CD4-positive, alpha-beta T cell (primary cell): ENCODE measurements at regions not wholly inside any gene's neighbourhood (a gene's known extent, or its start where the extent isn't known, plus 50 kb on each side); places are given as distances from the start of the nearest gene placed in this dataset.

Experiments
- ATAC-seq: fragments of 200-7000 bp; cut with Tn5 transposase; one replicate; pipeline ENCODE4 v1.10.0; 2022; ENCODE audit warnings: mild to moderate bottlenecking; ENCODE audit not compliant: poor library complexity
- CTCF ChIA-PET: fragments of 350-600 bp; sonication (Branson Sonifier 250); formaldehyde crosslinking; loops from one replicate; lab custom pipeline; 2021; ENCODE audit warnings: antibody characterized with exemption, inconsistent platforms; lab: Charles Lee
- POLR2A ChIA-PET: fragments of 350-600 bp; sonication (Branson Sonifier 250); formaldehyde crosslinking; loops from one replicate; lab custom pipeline; 2021; ENCODE audit warnings: antibody characterized with exemption, inconsistent platforms; lab: Charles Lee
- DNase-seq, 14 experiments: peaks; one replicate each; pipeline ENCODE4 v3.0.0-alpha.2; 2013 to 2020; ENCODE audit warnings: mixed read lengths in 2 of 14
- H3K27ac ChIP-seq, 2 donors: one replicate each; pipeline versions ENCODE4 v1.5.1 to v1.7.0; 2013; ENCODE audit warnings: low read length in 2 of 2, low read depth in 1 of 2, mild to moderate bottlenecking in 1 of 2
- H3K27me3 ChIP-seq, 2 experiments: 1 replicate in 1 of 2; 2 replicates in 1 of 2; pipeline versions ENCODE4 v1.6.1 to v1.7.0; 2013; ENCODE audit warnings: low read length in 2 of 2, control low read depth in 1 of 2, mild to moderate bottlenecking in 1 of 2, moderate library complexity in 1 of 2; ENCODE audit not compliant: insufficient read depth in 2 of 2, control insufficient read depth in 1 of 2
- H3K36me3 ChIP-seq: one replicate; pipeline ENCODE4 v1.6.1; 2013; ENCODE audit warnings: low read length, control low read depth; ENCODE audit not compliant: insufficient read depth
- H3K4me1 ChIP-seq: one replicate; pipeline ENCODE4 v1.6.1; 2013; ENCODE audit warnings: low read length, control low read depth; ENCODE audit not compliant: insufficient read depth
- H3K4me3 ChIP-seq: one replicate; pipeline ENCODE4 v1.5.1; 2013; ENCODE audit warnings: mild to moderate bottlenecking, low read length, moderate library complexity
- H3K9me3 ChIP-seq, 2 experiments: 1 replicate in 1 of 2; 2 replicates in 1 of 2; pipeline versions ENCODE4 v1.6.1 to v1.7.0; 2013; ENCODE audit warnings: low read length in 2 of 2, mild to moderate bottlenecking in 2 of 2, control low read depth in 1 of 2, moderate library complexity in 1 of 2; ENCODE audit not compliant: control insufficient read depth in 1 of 2, insufficient read depth in 1 of 2
- H3K27ac Mint-ChIP-seq: one replicate; pipeline ENCODE4 v1.8.0; 2020; ENCODE audit warnings: mixed read lengths
- H3K27me3 Mint-ChIP-seq: one replicate; pipeline ENCODE4 v1.8.0; 2021; ENCODE audit warnings: mixed read lengths
- H3K36me3 Mint-ChIP-seq: one replicate; pipeline ENCODE4 v1.8.0; 2021; ENCODE audit warnings: low read depth, mixed read lengths
- H3K4me1 Mint-ChIP-seq: one replicate; pipeline ENCODE4 v1.8.0; 2021; ENCODE audit warnings: low read depth, mixed read lengths
- H3K4me3 Mint-ChIP-seq: one replicate; pipeline ENCODE4 v1.8.0; 2020; ENCODE audit warnings: mild to moderate bottlenecking, mixed read lengths
- H3K9me3 Mint-ChIP-seq: one replicate; pipeline ENCODE4 v1.8.0; 2020; ENCODE audit warnings: mixed read lengths
- CTCF ChIP-seq: fragments of 200-600 bp; IDR thresholded peaks from one replicate; pipeline ENCODE4 v1.8.0; 2022; ENCODE audit warnings: antibody characterized with exemption, mild to moderate bottlenecking
- intact Hi-C, 2 experiments: fragments of 100-400 bp; cut with DNase I in 1 of 2; cut with micrococcal nuclease in 1 of 2; formaldehyde crosslinking; loops; one replicate each; pipeline versions ENCODE4 v1.15.1 to v1.9.0; 2023 to 2025; cut with DNase I, micrococcal nuclease

- Histone ChIP-seq H3K4me1 (no peaks in the 10 kb centered on the region), H3K4me3 (no peak overlapping the region), H3K36me3 (no peaks in the 10 kb centered on the region), H3K27ac (no peak overlapping the region), H3K9me3 (peaks cover 0 to 6% of the 10 kb centered on the region in 2 experiments), H3K27me3 (no peaks in the 10 kb centered on the region)
- no peaks in the 10 kb centered on the region for H3K36me3 Mint-ChIP-seq
- no peaks in the 10 kb centered on the region for H3K27me3 Mint-ChIP-seq
- ChIA-PET POLR2A (no interaction called here), CTCF (no interaction called here)
- no peak for TF ChIP-seq CTCF
- DNase-seq = no peak
- peaks cover 2% of the 10 kb centered on the region for H3K9me3 Mint-ChIP-seq
- ATAC-seq = no peak
- intact Hi-C loops = no loop called here
- no peak overlapping the region for H3K27ac Mint-ChIP-seq
- H3K4me1 Mint-ChIP-seq = no peaks in the 10 kb centered on the region
- H3K4me3 Mint-ChIP-seq = no peak overlapping the region
Observed at GRCh38 chr12:93223440-93224426, 154.0 kb upstream of the NUDT4 start.

GRCh38 chr12:93225094-93225493 is 152.6 kb upstream of the NUDT4 start:
- Mint-ChIP-seq H3K9me3 (peaks cover 4% of the 10 kb centered on the region), H3K4me1 (no peaks in the 10 kb centered on the region), H3K4me3 (no peak overlapping the region), H3K27me3 (no peaks in the 10 kb centered on the region), H3K36me3 (no peaks in the 10 kb centered on the region), H3K27ac (no peak overlapping the region)
- no peaks in the 10 kb centered on the region for H3K36me3 ChIP-seq
- ChIA-PET CTCF (no interaction called here), POLR2A (no interaction called here)
- no peaks in the 10 kb centered on the region for H3K27me3 ChIP-seq
- no peak overlapping the region for H3K27ac ChIP-seq
- intact Hi-C loops = no loop called here
- no peaks in the 10 kb centered on the region for H3K4me1 ChIP-seq
- DNase-seq (no peak), ATAC-seq (no peak)
- H3K4me3 ChIP-seq = no peak overlapping the region
- peaks cover 0 to 6% of the 10 kb centered on the region in 2 experiments for H3K9me3 ChIP-seq
- TF ChIP-seq CTCF = no peak

GRCh38 chr12:93226361-93226760 is 151.4 kb upstream of the NUDT4 start:
- Histone ChIP-seq H3K4me3 (no peak overlapping the region), H3K27ac (no peak overlapping the region), H3K36me3 (no peaks in the 10 kb centered on the region), H3K9me3 (peaks cover 0 to 6% of the 10 kb centered on the region in 2 experiments), H3K4me1 (no peaks in the 10 kb centered on the region), H3K27me3 (no peaks in the 10 kb centered on the region)
- no peak for TF ChIP-seq CTCF
- Mint-ChIP-seq H3K9me3 (peaks cover 4% of the 10 kb centered on the region), H3K4me1 (no peaks in the 10 kb centered on the region), H3K27ac (no peak overlapping the region), H3K36me3 (no peaks in the 10 kb centered on the region), H3K27me3 (no peaks in the 10 kb centered on the region), H3K4me3 (no peak overlapping the region)
- intact Hi-C loops = no loop called here
- POLR2A ChIA-PET = no interaction called here
- DNase-seq (no peak), ATAC-seq (no peak)
- CTCF ChIA-PET = no interaction called here
